ENCODE measurements at regions not wholly inside any gene's neighbourhood (a gene's known extent, or its start where the extent isn't known, plus 50 kb on each side); places are given as distances from the start of the nearest gene placed in this dataset.

GRCh38 chr9:78680196-78680595 lies 383.3 kb downstream of the PSAT1 start:
- no peak overlapping the region for H3K4me3 Mint-ChIP-seq
- peaks cover 5% of the 10 kb centered on the region for H3K4me1 Mint-ChIP-seq
- no peaks in the 10 kb centered on the region for H3K36me3 Mint-ChIP-seq (ENCODE audit: low read depth)
- H3K27ac Mint-ChIP-seq (ENCODE audit: unreplicated experiment) = no peak overlapping the region
- no peaks in the 10 kb centered on the region for H3K27me3 Mint-ChIP-seq (ENCODE audit: low read depth)
- no peak for DNase-seq (ENCODE audit: low read depth, low spot score)
- peaks cover 2% of the 10 kb centered on the region for H3K9me3 Mint-ChIP-seq
- no peak for TF ChIP-seq CTCF (conservative IDR thresholded peaks at IDR 0.05)

- peaks cover 15% of the 10 kb centered on the region for H3K4me1 Mint-ChIP-seq
These were observed 385.3 kb downstream of the PSAT1 start for GRCh38 chr9:78682216-78682615.

GRCh38 chr9:78685471-78685870 lies 388.5 kb downstream of the PSAT1 start:
- Mint-ChIP-seq H3K4me1 (peaks cover 15% of the 10 kb centered on the region), H3K36me3 (ENCODE audit: low read depth) (no peaks in the 10 kb centered on the region), H3K9me3 (peaks cover 8% of the 10 kb centered on the region), H3K27me3 (ENCODE audit: low read depth) (no peaks in the 10 kb centered on the region), H3K27ac (ENCODE audit: unreplicated experiment) (peak overlapping the region; percentile 46), H3K4me3 (peak overlapping the region; percentile 1)
- peak; percentile 1 for DNase-seq (ENCODE audit: low read depth, low spot score)
- TF ChIP-seq CTCF (conservative IDR thresholded peaks at IDR 0.05) = no peak

More at GRCh38 chr9:78682216-78682615, 385.3 kb downstream of the PSAT1 start:
- DNase-seq (ENCODE audit: low read depth, low spot score) = no peak
- TF ChIP-seq CTCF (conservative IDR thresholded peaks at IDR 0.05) = no peak
- Mint-ChIP-seq H3K36me3 (ENCODE audit: low read depth) (no peaks in the 10 kb centered on the region), H3K27ac (ENCODE audit: unreplicated experiment) (no peak overlapping the region), H3K4me3 (no peak overlapping the region), H3K27me3 (ENCODE audit: low read depth) (no peaks in the 10 kb centered on the region), H3K9me3 (peaks cover 8% of the 10 kb centered on the region)

- no peak overlapping the region for H3K27ac Mint-ChIP-seq (ENCODE audit: unreplicated experiment)
- peaks cover 15% of the 10 kb centered on the region for H3K4me1 Mint-ChIP-seq
- H3K9me3 Mint-ChIP-seq = peaks cover 6% of the 10 kb centered on the region
- DNase-seq (ENCODE audit: low read depth, low spot score) = no peak
- no peaks in the 10 kb centered on the region for H3K27me3 Mint-ChIP-seq (ENCODE audit: low read depth)
- no peak for TF ChIP-seq CTCF (conservative IDR thresholded peaks at IDR 0.05)
- no peak overlapping the region for H3K4me3 Mint-ChIP-seq
- no peaks in the 10 kb centered on the region for H3K36me3 Mint-ChIP-seq (ENCODE audit: low read depth)
These were observed 391.9 kb downstream of the PSAT1 start for GRCh38 chr9:78688796-78689195.

- Mint-ChIP-seq H3K9me3 (no peaks in the 10 kb centered on the region), H3K36me3 (ENCODE audit: low read depth) (no peaks in the 10 kb centered on the region), H3K27me3 (ENCODE audit: low read depth) (no peaks in the 10 kb centered on the region), H3K27ac (ENCODE audit: unreplicated experiment) (no peak overlapping the region), H3K4me1 (no peaks in the 10 kb centered on the region), H3K4me3 (no peak overlapping the region)
- DNase-seq (ENCODE audit: low read depth, low spot score) = no peak
- no peak for TF ChIP-seq CTCF (conservative IDR thresholded peaks at IDR 0.05)
These were observed 394.6 kb downstream of the PSAT1 start for GRCh38 chr9:78691542-78691941.

- no peak overlapping the region for H3K27ac Mint-ChIP-seq (ENCODE audit: unreplicated experiment)
- H3K9me3 Mint-ChIP-seq = no peaks in the 10 kb centered on the region
- no peaks in the 10 kb centered on the region for H3K4me1 Mint-ChIP-seq
- no peaks in the 10 kb centered on the region for H3K27me3 Mint-ChIP-seq (ENCODE audit: low read depth)
- H3K36me3 Mint-ChIP-seq (ENCODE audit: low read depth) = no peaks in the 10 kb centered on the region
- TF ChIP-seq CTCF (conservative IDR thresholded peaks at IDR 0.05) = no peak
- no peak for DNase-seq (ENCODE audit: low read depth, low spot score)
- H3K4me3 Mint-ChIP-seq = no peak overlapping the region
These were observed 395.9 kb downstream of the PSAT1 start for GRCh38 chr9:78692871-78693270.

All from neural crest cell (in vitro differentiated cells).